Common myeloid progenitor, CD34-positive (primary cell): ENCODE measurements at regions not wholly inside any gene's neighbourhood (a gene's known extent, or its start where the extent isn't known, plus 50 kb on each side); places are given as distances from the start of the nearest gene placed in this dataset.

Experiments
- CTCF ChIA-PET: fragments of 350-600 bp; sonication (Branson Sonifier 250); formaldehyde crosslinking; loops from one replicate; lab custom pipeline; 2021; ENCODE audit warnings: antibody characterized with exemption; lab: Charles Lee
- POLR2A ChIA-PET: fragments of 350-600 bp; sonication (Branson Sonifier 250); formaldehyde crosslinking; loops from one replicate; lab custom pipeline; 2021; ENCODE audit warnings: antibody characterized with exemption; lab: Charles Lee
- DNase-seq, 3 donors: peaks; one replicate each; pipeline versions ENCODE4 v3.0.0 to v3.0.0-alpha.2; 2013
- H3K27ac ChIP-seq, 2 experiments: 1 replicate in 1 of 2; 2 replicates in 1 of 2; pipeline ENCODE4 v1.7.0; 2013; ENCODE audit warnings: inconsistent platforms in 2 of 2, low read length in 2 of 2, mild to moderate bottlenecking in 2 of 2, low read depth in 1 of 2, moderate library complexity in 1 of 2; ENCODE audit not compliant: severe bottlenecking in 2 of 2, insufficient read depth in 1 of 2, poor library complexity in 1 of 2
- H3K27me3 ChIP-seq, 5 experiments: replicated peaks in 2 of 5; 1 replicate in 3 of 5; 2 replicates in 2 of 5; pipeline versions ENCODE4 v1.6.1 to v1.7.0; 2013; ENCODE audit warnings: low read length in 4 of 5, mild to moderate bottlenecking in 2 of 5, moderate library complexity in 2 of 5, inconsistent platforms in 1 of 5; ENCODE audit not compliant: insufficient read depth in 5 of 5, control insufficient read depth in 4 of 5
- H3K36me3 ChIP-seq, 4 experiments: 1 replicate in 2 of 4; 2 replicates in 2 of 4; pipeline versions ENCODE4 v1.6.1 to v1.7.0; 2013; ENCODE audit warnings: low read length in 3 of 4, control low read depth in 1 of 4, mild to moderate bottlenecking in 1 of 4; ENCODE audit not compliant: control insufficient read depth in 4 of 4, insufficient read depth in 4 of 4
- H3K4me1 ChIP-seq, 4 experiments: 1 replicate in 3 of 4; 2 replicates in 1 of 4; pipeline versions ENCODE4 v1.6.1 to v1.7.1; 2013; ENCODE audit warnings: low read length in 3 of 4, mild to moderate bottlenecking in 3 of 4, control low read depth in 1 of 4, inconsistent platforms in 1 of 4, moderate library complexity in 1 of 4; ENCODE audit not compliant: control insufficient read depth in 4 of 4, insufficient read depth in 4 of 4; ENCODE audit errors: control extremely low read depth in 1 of 4
- H3K4me3 ChIP-seq, 7 experiments: 1 replicate in 4 of 7; 2 replicates in 3 of 7; pipeline versions ENCODE4 v1.5.1 to v1.7.0; 2013; ENCODE audit warnings: mild to moderate bottlenecking in 7 of 7, low read length in 6 of 7, moderate library complexity in 6 of 7, inconsistent platforms in 2 of 7, low read depth in 2 of 7, control low read depth in 1 of 7; ENCODE audit not compliant: insufficient read depth in 4 of 7, control insufficient read depth in 1 of 7; ENCODE audit errors: extremely low read depth in 1 of 7
- H3K9me3 ChIP-seq, 5 experiments: 1 replicate in 4 of 5; 2 replicates in 1 of 5; pipeline versions ENCODE4 v1.6.1 to v1.7.1; 2013; ENCODE audit warnings: low read length in 4 of 5, mild to moderate bottlenecking in 2 of 5, inconsistent platforms in 1 of 5, low read depth in 1 of 5, moderate library complexity in 1 of 5; ENCODE audit not compliant: control insufficient read depth in 4 of 5, insufficient read depth in 2 of 5; ENCODE audit errors: control extremely low read depth in 1 of 5
- WGBS: methylation state at CpG from one replicate; pipeline ENCODE4 v1.1.5; 2013; ENCODE audit not compliant: insufficient coverage; 5-methylcytosine and 5-hydroxymethylcytosine counted together

GRCh38 chr5:74122979-74123590, 497.1 kb downstream of the ARHGEF28 start:
- no peak overlapping the region for H3K27ac ChIP-seq
- H3K36me3 ChIP-seq = no peaks in the 10 kb centered on the region
- 39% methylated on average over 6 of the region's 6 CpGs for WGBS
- H3K4me3 ChIP-seq = no peak overlapping the region
- H3K27me3 ChIP-seq = no peaks in the 10 kb centered on the region
- ChIA-PET POLR2A (no interaction called here), CTCF (no interaction called here)
- H3K9me3 ChIP-seq = peaks cover 0 to 8% (median 0%) of the 10 kb centered on the region in 5 experiments
- H3K4me1 ChIP-seq = peaks cover 4 to 54% (median 16%) of the 10 kb centered on the region in 4 experiments
- peak in 2 of 3 donors; percentile 47 to 61 for DNase-seq

GRCh38 chr5:74122175-74122574, 496.2 kb downstream of the ARHGEF28 start:
- H3K9me3 ChIP-seq = peaks cover 0 to 10% (median 0%) of the 10 kb centered on the region in 5 experiments
- H3K36me3 ChIP-seq = no peaks in the 10 kb centered on the region
- H3K27me3 ChIP-seq = no peaks in the 10 kb centered on the region
- no peak overlapping the region for H3K27ac ChIP-seq
- peaks cover 3 to 45% (median 10%) of the 10 kb centered on the region in 4 experiments for H3K4me1 ChIP-seq
- peak in 2 of 3 donors; percentile 28 to 51 for DNase-seq
- ChIA-PET POLR2A (no interaction called here), CTCF (interaction anchor here (1.4 kb wide), 1 partner anchor 13 kb away, joined by 3 read pairs; no protein-coding TSS in a partner anchor)
- H3K4me3 ChIP-seq = no peak overlapping the region
- WGBS = 80% methylated on average over 1 of the region's 1 CpG

- WGBS = 100% methylated on average over 3 of the region's 3 CpGs
- CTCF ChIA-PET = interaction anchor here (1.4 kb wide), 1 partner anchor 11 kb away, joined by 3 read pairs; no protein-coding TSS in a partner anchor
- no peak overlapping the region for H3K4me3 ChIP-seq
Observed at GRCh38 chr5:74120585-74120984, 494.6 kb downstream of the ARHGEF28 start.

GRCh38 chr5:74118071-74118470, 492.1 kb downstream of the ARHGEF28 start:
- Histone ChIP-seq H3K27ac (no peak overlapping the region), H3K4me1 (peaks cover 0 to 18% (median 4%) of the 10 kb centered on the region in 4 experiments), H3K4me3 (no peak overlapping the region), H3K9me3 (peaks cover 0 to 10% (median 0%) of the 10 kb centered on the region in 5 experiments), H3K27me3 (no peaks in the 10 kb centered on the region), H3K36me3 (no peaks in the 10 kb centered on the region)
- POLR2A ChIA-PET = no interaction called here
- WGBS = 100% methylated on average over 1 of the region's 2 CpGs
- DNase-seq = no peak
- CTCF ChIA-PET = no interaction called here

More at GRCh38 chr5:74120585-74120984, 494.6 kb downstream of the ARHGEF28 start:
- H3K4me1 ChIP-seq = peaks cover 0 to 30% (median 6%) of the 10 kb centered on the region in 4 experiments
- no peaks in the 10 kb centered on the region for H3K27me3 ChIP-seq
- peaks cover 0 to 10% (median 0%) of the 10 kb centered on the region in 5 experiments for H3K9me3 ChIP-seq
- no peaks in the 10 kb centered on the region for H3K36me3 ChIP-seq
- POLR2A ChIA-PET = no interaction called here
- H3K27ac ChIP-seq = no peak overlapping the region
- DNase-seq = no peak

- H3K27me3 ChIP-seq = no peaks in the 10 kb centered on the region
- H3K9me3 ChIP-seq = peaks cover 0 to 10% (median 0%) of the 10 kb centered on the region in 5 experiments
- ChIA-PET CTCF (interaction anchor here (0.7 to 1.3 kb wide), 2 partner anchors 15 to 24 kb away, joined by 3 read pairs; no protein-coding TSS in a partner anchor), POLR2A (no interaction called here)
- WGBS = 69% methylated on average over 3 of the region's 3 CpGs
- no peak overlapping the region for H3K27ac ChIP-seq
- H3K4me3 ChIP-seq = no peak overlapping the region
- no peak for DNase-seq
- no peaks in the 10 kb centered on the region for H3K36me3 ChIP-seq
- peaks cover 0 to 7% (median 0%) of the 10 kb centered on the region in 4 experiments for H3K4me1 ChIP-seq
Observed at GRCh38 chr5:74116984-74117383, 491.0 kb downstream of the ARHGEF28 start.

- Histone ChIP-seq H3K36me3 (no peaks in the 10 kb centered on the region), H3K4me3 (no peak overlapping the region), H3K27ac (no peak overlapping the region), H3K4me1 (peaks cover 0 to under 1% (median 0%) of the 10 kb centered on the region in 4 experiments), H3K9me3 (peaks cover 0 to 10% (median 0%) of the 10 kb centered on the region in 5 experiments), H3K27me3 (no peaks in the 10 kb centered on the region)
- POLR2A ChIA-PET = no interaction called here
- peak in 1 of 3 donors; percentile 34 for DNase-seq
- WGBS = 100% methylated on average over 1 of the region's 1 CpG
- CTCF ChIA-PET = interaction anchor here (0.7 to 1.3 kb wide), 2 partner anchors 16 to 24 kb away, joined by 3 read pairs; no protein-coding TSS in a partner anchor
Observed at GRCh38 chr5:74116266-74116665, 490.3 kb downstream of the ARHGEF28 start.

- Histone ChIP-seq H3K27ac (no peak overlapping the region), H3K4me1 (no peaks in the 10 kb centered on the region), H3K4me3 (no peak overlapping the region), H3K36me3 (no peaks in the 10 kb centered on the region), H3K27me3 (no peaks in the 10 kb centered on the region), H3K9me3 (peaks cover 0 to 4% (median 0%) of the 10 kb centered on the region in 5 experiments)
- ChIA-PET POLR2A (no interaction called here), CTCF (interaction anchor here (1.3 kb wide), 1 partner anchor 11 kb away, joined by 4 read pairs; no protein-coding TSS in a partner anchor)
- WGBS = 86% methylated on average over 1 of the region's 2 CpGs
- DNase-seq = no peak
Observed at GRCh38 chr5:74113927-74114326, 487.9 kb downstream of the ARHGEF28 start.
